Activated T-helper 1 cell treated with Interleukin-2 at 50 U/mL for 16 hours (primary cell): ENCODE measurements at regions not wholly inside any gene's neighbourhood (a gene's known extent, or its start where the extent isn't known, plus 50 kb on each side); places are given as distances from the start of the nearest gene placed in this dataset.

ENCODE experiments used
- DNase-seq: peaks from one replicate; pipeline ENCODE4 v3.0.0-alpha.2; 2020; ENCODE audit warnings: low read depth

DNA sequence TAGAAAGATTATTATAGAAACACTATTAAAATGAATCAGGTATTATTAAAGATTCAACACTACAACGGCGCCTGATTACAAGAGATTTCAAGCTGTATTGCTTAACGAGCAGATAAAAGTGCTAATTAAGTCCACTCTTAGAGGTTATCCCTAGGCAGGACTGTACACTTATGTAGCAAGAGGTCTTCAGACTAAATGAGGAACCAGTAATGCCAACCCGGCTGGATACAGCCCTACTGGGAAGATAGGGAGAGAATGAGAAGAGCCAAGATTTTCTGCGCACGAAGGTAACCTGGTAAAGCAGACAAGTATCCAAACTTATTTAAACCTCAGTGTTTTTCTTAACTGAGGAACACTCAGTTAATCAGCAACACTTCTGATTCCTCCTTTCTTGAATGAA lies 115.7 kb upstream of the HIVEP3 start:
- no peak for DNase-seq

DNA sequence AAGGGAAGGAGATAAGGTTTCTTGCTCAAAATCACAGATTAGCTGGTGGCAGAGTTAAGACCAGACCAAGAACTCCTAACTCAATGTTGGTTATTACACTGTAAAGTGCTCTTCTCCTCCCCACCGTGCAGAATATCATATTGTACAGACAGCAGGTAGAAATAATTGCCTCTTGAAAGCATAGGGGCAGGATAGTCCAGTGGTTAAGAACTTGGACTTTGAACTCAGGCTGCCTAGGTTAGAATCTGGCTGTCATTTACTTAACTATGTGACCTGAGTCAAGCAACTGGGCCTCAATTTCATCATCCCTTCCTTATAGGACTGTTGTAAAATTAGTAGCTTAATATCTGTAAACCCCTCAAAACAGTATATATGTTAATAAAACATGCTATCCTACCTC lies 114.9 kb upstream of the HIVEP3 start:
- DNase-seq = no peak

DNA sequence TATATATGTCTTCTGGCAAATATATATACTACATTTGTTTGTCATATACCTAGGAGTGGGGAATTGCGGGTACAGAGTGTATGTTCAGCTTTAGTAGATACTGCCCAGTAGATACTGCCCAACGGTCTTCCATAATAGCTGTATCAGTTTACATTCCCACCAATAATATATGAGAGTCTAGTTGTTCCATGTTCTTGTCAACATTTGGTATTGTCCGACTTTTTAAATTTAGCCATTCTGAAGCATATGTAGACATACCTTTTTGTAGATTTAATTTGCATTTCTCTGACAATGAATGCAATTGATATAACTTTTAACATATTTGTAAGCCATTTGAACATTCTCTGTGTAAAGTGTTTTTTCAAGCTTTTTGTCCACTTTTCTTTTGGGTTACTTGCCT lies 99.0 kb upstream of the HIVEP3 start:
- no peak for DNase-seq

DNA sequence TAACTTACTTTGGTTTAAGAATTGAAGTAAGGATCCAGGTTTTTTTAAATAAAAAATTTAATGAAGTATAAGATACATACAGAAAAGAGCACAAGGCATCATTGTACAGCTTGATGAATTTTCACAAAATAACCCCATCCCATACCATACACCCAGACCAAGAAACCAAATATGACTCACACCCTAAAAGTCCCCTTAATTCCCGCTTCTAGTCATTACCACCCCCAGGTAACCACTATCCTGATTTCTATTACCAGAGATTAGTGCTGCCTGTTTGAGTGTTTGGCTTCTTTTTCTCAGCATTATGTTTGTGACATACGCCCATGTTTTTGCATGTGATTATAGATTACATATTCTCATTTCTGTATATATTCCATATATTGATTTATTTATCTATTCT lies 98.5 kb upstream of the HIVEP3 start:
- no peak for DNase-seq

DNA sequence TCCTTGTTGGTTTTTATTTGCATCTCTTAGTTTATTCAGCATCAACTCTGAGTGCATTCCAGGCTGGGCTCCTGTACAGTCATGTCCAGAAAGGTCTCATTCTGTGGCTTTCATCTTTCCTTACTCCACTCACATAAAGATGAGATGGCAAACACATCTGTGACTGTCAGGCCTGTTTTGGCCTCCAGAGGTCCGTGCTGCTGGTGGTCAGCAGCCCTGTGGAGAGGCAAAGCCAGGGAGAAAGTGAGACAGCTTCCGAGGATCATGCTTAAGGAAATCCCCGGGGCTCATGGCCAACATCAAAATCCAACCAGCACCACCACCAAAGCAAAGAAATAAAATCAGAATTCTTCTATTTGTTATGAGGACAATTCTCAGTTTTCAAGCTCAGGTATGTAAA lies 96.1 kb upstream of the HIVEP3 start:
- DNase-seq = no peak

DNA sequence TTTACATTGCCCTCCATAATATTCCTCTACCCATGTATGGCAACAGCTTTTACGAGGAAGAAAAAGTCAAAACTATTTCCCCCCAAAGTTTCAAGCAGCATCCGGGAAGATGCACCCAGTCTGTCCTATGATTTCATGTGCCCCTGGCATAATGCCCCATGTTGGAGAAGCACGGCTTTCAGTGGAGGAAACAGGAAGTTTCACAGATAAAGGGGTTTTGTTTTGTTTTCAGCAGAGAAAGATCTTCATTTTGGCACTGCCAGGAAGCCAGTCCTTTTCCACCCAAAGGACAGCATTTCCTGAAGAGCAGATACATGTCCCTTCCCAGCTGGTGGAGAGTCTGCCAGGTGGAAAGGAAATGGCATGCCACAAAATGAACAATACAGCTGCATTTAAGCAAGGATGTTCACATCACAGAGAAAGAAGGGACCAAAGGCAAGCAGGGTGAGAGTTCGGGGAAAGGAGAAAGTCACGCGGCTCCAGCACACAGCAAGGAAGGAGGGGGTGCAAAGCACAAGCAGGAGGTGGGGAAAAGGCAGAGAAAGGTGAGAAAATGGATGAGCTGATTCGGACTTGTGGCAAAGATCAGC lies 95.3 kb upstream of the HIVEP3 start:
- DNase-seq = no peak

DNA sequence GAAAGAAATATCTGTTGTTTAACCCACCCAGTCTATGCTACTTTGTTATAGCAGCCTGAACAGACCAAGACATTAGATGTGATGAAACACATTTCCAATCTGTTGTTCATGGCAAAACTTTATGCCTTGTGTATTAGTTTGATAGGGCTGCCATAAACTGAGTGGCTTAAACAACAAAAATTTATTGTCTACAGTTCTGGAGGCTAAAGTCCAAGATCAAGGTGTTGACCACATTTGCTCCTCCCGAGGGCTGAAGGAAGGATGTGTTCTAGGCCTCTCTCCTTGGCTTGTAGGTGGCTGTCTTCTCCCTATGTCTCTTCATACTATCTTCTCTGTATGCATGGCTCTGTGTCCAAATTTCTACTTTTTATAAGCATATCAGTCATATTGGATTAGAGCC lies 94.1 kb upstream of the HIVEP3 start:
- DNase-seq = no peak

DNA sequence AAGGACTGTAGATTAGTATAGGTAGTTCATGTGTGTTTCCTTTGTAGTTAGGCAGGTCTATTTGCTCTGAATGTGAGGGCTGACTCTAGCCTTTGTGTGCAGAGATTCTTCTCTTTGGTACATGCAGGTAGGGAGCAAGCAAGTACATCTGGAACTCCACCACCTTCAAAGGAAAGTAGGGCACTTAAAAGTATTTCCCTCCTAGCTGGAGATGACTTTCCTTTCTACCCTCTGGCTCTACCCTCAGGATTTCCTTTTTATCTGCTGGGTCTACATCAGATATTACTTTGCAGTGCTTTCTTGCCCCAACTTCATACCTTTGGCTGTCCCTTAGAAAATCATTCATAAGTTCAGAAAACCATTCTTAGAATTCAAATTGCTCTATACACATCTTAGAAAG lies 91.7 kb upstream of the HIVEP3 start:
- no peak for DNase-seq

DNA sequence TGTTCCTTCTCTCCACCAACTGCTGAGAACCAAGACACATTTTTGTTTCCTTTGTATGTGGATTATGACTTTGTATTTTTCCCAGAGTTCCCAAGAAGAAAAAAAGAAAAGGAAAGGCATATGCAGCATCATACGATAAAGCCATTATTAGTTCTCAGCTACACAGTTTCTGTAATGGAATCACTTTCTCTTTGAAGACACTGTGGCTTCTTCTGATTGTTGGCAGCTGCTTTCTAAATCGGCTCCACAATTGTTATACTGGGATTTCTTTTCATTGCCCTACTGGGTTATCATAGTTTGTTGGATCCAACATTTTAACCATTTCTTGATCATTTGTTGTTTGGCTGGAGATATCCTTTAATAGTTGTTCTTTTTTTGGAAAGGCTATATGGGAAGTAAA lies 89.5 kb upstream of the HIVEP3 start:
- no peak for DNase-seq

DNA sequence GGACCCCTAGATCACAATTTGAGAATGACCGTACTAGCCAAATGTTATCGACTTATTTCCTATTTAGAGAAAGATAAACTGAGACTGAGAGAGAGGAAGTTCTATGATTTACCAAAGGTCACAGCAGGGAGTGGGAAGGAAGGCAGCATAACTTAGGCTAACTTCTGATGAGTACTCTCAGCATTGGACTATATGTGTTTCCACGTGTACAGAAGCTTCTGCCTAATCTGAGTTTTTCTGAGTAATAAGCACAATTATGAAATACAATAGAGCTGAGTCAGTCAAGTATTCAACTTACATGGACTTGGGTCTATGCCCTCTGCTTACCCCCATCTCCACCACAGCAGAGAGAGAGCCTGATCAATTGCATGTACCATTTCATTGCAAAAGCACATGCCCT lies 88.1 kb upstream of the HIVEP3 start:
- DNase-seq = no peak

DNA sequence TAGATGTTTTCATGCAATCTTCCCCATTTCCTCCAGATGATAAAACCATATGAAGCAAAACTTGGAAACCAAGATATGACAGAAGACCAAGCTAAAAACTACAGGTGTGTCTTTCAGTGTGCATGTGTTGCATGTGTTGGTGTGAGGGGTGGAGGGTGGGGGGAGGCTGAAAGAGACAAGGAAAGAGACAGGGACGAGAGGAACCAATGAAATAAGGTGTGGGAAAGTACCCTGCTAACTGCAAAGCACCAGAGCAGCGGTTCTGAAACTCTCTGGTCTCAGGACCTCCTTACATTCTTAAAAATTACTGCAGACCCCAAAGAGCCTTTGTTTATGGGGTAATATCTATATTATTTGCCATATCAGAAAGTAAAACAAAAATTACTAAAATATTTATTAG lies 87.4 kb upstream of the HIVEP3 start:
- no peak for DNase-seq

DNA sequence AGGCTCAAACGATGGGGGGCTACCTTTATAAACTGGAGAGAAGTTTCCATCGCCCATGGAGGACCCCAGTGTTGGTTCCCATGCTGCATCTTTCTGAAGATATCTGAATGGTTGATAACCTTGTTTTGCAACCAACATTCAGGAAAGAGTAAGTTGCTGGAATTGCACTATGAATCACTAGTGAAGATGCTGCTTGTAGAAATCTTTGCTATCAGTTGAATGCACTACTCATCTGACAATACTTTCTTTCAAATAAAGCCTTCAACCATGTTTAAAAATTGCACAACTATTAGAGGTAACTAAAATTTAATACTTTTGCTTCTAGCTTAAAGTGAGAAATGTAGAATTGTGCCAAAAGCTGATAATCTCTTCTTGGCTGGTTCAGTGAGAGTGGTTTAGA lies 86.8 kb upstream of the HIVEP3 start:
- DNase-seq = no peak

DNA sequence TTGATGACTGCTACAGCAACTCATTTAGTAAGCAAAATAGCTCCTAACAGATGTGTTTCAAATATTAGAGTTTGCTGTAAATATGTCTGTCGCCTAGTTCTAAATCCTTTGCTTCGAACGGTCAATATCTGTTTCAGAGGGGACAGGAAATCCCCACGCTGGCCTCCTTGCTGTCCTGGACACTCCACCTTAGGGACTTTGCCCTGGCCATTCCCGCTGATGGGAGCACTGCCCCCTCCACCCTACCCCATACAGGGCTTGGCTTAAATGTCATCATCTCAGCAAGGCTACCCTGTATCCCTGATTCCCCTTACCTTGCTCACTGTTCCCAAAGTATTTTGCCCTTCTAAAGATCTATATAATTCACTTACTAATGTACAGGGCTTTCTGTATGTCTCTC lies 86.1 kb upstream of the HIVEP3 start:
- no peak for DNase-seq

DNA sequence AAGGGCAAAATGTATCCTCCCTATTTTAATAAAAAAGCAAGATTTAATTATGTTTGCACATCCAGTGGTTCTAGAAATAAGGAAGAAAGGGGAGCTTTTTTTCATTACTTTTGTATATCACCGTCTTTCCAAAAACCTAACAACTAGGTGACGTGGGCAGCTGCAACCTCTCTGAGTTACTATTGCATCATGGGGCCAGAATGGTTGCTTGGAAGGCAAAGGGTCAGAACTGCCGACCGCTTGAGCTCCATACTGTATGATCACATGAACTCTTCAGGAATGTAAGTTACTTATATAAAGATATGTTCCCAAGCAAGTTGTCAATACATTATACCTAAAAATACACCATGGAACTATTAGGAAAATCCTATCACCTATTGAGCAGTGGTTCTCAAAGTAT lies 85.6 kb upstream of the HIVEP3 start:
- DNase-seq = no peak

DNA sequence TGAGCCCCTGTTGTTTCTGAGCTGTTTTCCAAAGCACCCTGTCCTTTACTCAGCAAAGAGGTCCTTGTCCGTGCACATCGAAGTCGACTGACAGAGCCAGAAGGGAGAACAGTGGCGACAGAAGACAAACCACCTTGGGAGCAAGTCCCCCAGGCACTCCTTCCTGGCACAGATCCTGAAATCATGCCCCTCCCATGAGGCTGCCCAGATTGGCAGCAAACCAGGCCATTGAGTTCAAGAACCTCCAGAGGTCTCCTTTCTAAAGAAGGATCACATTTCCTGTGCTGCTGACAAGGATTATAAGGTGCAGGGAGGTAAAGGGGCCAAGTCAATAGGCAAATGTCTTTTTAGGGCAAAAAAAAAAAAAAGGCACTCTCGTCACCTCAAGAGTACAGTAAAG lies 84.7 kb upstream of the HIVEP3 start:
- DNase-seq = no peak

DNA sequence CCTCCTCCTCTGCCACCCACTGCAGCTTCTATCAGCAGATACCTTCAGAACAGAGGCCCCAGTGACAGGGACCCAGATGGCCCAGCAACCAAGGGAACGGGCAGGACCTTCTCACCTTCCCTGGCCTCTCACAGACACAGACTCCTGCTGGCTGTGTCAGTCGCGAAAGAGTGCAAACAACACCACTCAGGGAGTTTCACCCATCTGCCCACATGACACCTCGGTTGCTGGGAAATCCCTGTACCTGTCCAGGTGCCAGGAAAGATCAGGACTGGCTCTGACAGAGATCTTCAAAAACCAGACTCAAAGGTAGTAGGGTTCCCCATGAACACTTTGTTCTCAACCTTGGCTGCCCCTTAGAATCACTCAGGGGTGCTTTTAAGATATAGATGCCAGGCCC lies 83.5 kb upstream of the HIVEP3 start:
- no peak for DNase-seq

DNA sequence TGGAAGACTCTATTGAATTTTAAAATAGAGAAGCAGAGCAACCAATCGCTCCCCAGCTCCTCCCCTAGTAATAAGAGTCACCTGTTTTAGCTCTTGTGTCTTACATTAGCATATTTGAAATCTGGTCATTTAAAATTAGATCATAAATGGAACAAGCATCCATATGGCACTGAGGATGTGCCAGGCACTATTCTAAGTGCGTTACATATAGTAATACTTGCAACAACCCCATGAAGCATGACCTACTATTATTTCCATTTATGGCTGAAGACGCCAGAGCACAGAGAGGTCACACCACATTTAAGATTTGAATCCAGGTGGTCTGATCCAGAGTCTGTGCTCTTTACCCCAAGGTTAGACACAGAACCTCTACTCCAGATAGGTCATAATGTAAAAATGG lies 82.0 kb upstream of the HIVEP3 start:
- DNase-seq = no peak

DNA sequence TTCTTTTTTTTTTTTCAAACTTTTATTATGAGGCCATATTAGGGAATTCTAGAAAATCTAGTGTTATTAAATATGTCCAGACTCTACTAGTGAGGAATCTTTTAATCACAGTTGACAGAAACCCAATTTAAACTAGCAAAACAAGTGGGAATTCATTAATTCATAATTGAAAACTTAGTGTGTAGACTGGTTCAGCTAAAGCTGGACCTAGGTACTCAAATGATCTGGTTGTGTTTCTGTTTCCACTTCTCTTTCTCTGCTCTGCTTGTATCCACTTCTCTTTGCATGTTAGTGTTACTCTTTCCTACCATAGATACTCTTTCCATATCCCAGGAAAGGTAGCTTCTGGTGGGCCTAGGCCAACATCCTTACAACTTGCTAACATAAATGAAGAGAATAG lies 81.2 kb upstream of the HIVEP3 start:
- no peak for DNase-seq

DNA sequence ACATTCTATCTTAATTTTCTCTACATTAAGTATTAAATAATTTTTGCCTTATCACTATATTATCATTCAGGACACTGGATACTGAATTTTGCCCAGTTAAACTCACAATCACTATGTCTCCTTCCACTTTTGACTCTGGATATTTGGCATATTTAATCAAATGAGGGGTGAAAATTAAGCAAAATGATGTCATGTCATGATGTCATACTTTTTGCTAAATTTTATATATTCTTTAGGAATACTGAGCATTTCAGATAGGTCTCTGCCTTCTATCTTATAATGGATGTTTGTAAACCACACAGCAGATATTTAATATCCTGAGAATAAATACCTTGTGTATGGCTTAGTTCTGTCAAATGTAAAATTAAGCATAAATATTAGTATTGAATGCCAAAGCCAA lies 79.5 kb upstream of the HIVEP3 start:
- no peak for DNase-seq

DNA sequence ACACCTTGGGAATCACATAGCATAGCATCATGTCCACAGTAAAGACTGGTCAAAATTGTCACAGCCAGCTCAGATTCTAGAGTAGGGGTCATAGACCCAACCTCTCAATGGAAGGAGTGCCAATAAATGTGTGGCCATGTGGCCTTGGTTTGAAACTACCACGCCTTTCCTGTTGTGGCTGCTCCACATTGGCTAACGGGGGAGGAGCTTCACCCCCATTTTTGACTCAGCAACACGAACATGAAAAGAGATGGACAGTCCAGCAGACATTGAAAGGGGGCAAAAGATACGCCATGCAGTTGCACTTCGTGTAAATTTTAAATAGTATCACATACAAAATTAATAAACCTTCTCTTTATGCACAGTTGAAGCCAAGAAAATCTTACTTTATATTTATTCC lies 78.4 kb upstream of the HIVEP3 start:
- DNase-seq = no peak

DNA sequence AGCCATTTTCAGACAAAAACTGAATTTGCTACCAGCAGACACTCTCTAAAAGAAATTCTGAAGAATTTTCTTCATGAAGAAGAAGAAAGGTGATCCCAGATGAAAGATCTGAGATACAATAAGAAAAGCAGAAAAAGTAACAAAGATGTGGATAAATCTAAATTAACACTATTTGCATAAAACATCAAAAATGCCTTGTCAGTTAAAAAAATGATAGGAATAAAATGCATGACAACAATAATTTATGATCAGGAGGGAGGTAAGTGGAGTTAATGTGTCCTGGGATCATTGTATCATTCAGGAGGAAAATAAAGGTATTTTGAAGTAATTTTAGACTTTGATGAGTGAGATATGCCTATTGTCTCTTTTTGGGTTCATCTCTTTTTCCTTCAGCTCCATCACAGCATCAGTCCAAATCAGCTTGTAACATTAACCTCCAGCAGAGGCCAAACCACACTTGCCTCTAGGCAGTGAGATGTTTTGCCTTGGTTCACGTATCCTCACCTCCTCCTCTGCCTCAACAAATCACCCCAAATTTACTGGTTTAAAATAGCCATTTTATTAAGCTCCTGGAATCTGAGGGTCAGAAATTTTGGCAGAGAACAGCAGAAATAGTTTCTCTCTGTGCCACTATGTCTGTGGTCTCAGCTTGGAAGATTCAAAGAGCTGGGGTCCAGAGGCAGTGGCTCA lies 76.9 kb upstream of the HIVEP3 start:
- no peak for DNase-seq

DNA sequence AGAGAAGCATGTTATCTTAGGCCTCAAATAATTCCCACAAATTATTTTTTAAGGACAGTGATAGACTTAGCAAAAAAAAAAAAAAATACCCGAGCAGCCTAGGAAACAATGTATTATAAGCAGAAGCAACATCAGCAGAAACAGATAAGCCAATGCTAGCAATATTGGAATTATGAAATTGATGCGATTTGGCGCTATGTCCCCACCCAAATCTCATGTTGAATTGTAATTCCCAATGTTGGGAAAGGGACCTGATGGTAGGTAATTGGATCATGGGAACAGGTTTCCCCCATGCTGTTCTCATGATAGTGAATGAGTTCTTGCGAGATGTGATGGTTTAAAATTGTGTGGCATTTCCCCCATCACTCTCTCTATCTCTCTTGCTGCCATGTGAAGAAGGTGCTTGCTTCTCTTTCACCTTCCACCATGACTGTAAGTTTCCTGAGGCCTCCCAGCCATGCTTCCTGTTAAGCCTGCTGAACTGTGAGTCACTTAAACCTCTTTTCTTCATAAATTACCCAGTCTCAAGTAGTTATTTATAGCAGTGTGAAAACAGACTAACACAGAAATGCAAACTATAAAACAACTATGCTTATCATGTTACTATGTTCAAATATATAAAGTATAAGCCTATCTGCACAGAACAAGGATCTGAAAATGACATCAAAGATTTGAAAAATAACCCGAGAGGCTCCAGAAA lies 75.6 kb upstream of the HIVEP3 start:
- no peak for DNase-seq

DNA sequence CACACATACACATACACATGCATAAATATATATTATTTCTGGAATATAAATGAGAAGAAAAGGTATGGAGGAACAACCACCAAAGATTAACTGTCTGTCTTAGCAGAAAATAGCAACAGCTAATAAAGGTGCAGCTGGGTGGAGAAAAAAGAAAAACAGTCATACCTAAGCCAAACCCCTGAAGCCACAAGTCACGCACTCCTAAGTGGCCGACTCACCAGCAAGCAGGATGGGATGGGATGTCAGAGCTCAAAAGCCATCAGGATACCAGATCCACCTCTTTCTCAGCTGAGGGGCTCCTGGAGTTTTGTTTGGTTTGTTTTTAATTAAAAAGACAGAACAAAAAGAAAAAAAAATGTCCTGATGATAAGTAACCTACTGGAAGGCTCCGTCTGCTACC lies 64.7 kb upstream of the HIVEP3 start:
- no peak for DNase-seq

DNA sequence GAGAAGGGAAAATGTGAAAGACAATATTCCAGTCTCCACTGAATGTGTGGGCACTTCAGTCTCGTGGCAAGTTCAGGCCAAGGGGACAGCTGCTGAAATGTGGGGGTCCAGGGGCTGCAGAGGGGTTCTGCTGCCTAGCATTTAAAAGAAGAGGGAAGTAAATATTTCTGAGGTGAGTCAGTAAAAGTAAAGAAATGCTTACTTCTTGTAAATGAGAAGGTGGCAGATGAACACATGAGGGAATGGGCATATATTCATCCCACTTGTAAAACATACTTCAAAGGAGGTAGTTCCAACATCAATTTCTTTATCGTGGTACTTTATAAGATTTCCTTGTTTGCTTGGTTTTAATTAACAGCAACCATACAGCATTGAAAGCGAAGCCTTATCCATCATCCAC lies 63.1 kb upstream of the HIVEP3 start:
- DNase-seq = no peak
